ENCODE measurements at regions not wholly inside any gene's neighbourhood (a gene's known extent, or its start where the extent isn't known, plus 50 kb on each side); places are given as distances from the start of the nearest gene placed in this dataset.

GRCh38 chr2:155727187-155727895 lies 605.2 kb downstream of the NR4A2 start:
- TF ChIP-seq CTCF (IDR thresholded peaks at IDR 0.05) (no peak), POLR2A (IDR thresholded peaks at IDR 0.05) (no peak)
- Histone ChIP-seq H3K4me1 (no peaks in the 10 kb centered on the region), H3K36me3 (no peaks in the 10 kb centered on the region), H3K4me3 (no peak overlapping the region), H3K9me3 (no peaks in the 10 kb centered on the region), H3K27ac (no peak overlapping the region), H3K27me3 (no peaks in the 10 kb centered on the region)
- 20% methylated on average over 10 of the region's 10 CpGs for WGBS (ENCODE audit: insufficient coverage, low coverage, low lambda C conversion rate, missing lambda C conversion rate)
- no peak for DNase-seq
- ATAC-seq, result no peak
- intact Hi-C loops (cut with DNase I), result no loop called here

- intact Hi-C loops (cut with DNase I), result no loop called here
- 54% methylated on average over 3 of the region's 3 CpGs for WGBS (ENCODE audit: insufficient coverage, low coverage, low lambda C conversion rate, missing lambda C conversion rate)
- Histone ChIP-seq H3K27me3 (no peaks in the 10 kb centered on the region), H3K27ac (no peak overlapping the region), H3K9me3 (no peaks in the 10 kb centered on the region), H3K4me1 (no peaks in the 10 kb centered on the region), H3K36me3 (no peaks in the 10 kb centered on the region), H3K4me3 (no peak overlapping the region)
- ATAC-seq, result no peak
- DNase-seq, result no peak
- TF ChIP-seq POLR2A (IDR thresholded peaks at IDR 0.05) (no peak), CTCF (IDR thresholded peaks at IDR 0.05) (no peak)
These were observed 610.2 kb downstream of the NR4A2 start for GRCh38 chr2:155722290-155722689.

GRCh38 chr2:155715705-155716104 lies 616.8 kb downstream of the NR4A2 start:
- WGBS (ENCODE audit: insufficient coverage, low coverage, low lambda C conversion rate, missing lambda C conversion rate), result 52% methylated on average over 2 of the region's 2 CpGs
- ATAC-seq, result no peak
- Histone ChIP-seq H3K36me3 (no peaks in the 10 kb centered on the region), H3K9me3 (no peaks in the 10 kb centered on the region), H3K27me3 (no peaks in the 10 kb centered on the region), H3K4me3 (no peak overlapping the region), H3K27ac (no peak overlapping the region), H3K4me1 (no peaks in the 10 kb centered on the region)
- no peak for DNase-seq
- intact Hi-C loops (cut with DNase I), result no loop called here
- TF ChIP-seq CTCF (IDR thresholded peaks at IDR 0.05), result no peak
- TF ChIP-seq POLR2A (IDR thresholded peaks at IDR 0.05), result no peak

- H3K27me3 ChIP-seq, result no peaks in the 10 kb centered on the region
- H3K4me1 ChIP-seq, result no peaks in the 10 kb centered on the region
- 16% methylated on average over 1 of the region's 1 CpG for WGBS (ENCODE audit: insufficient coverage, low coverage, low lambda C conversion rate, missing lambda C conversion rate)
- intact Hi-C loops (cut with DNase I), result no loop called here
- no peak overlapping the region for H3K4me3 ChIP-seq
- H3K9me3 ChIP-seq, result no peaks in the 10 kb centered on the region
- TF ChIP-seq POLR2A (IDR thresholded peaks at IDR 0.05) (no peak), CTCF (IDR thresholded peaks at IDR 0.05) (no peak)
- no peak for ATAC-seq
- no peak overlapping the region for H3K27ac ChIP-seq
- no peak for DNase-seq
- no peaks in the 10 kb centered on the region for H3K36me3 ChIP-seq
These were observed 617.5 kb downstream of the NR4A2 start for GRCh38 chr2:155714983-155715382.

Data from right lobe of liver (tissue), 6 donors.